Ectodermal cell (in vitro differentiated cells): ENCODE measurements at regions not wholly inside any gene's neighbourhood (a gene's known extent, or its start where the extent isn't known, plus 50 kb on each side); places are given as distances from the start of the nearest gene placed in this dataset.

ENCODE experiments used
- H3K27ac ChIP-seq: 2 replicates; pipeline ENCODE4 v1.7.0; 2013; ENCODE audit warnings: mild to moderate bottlenecking, low read depth, low read length; ENCODE audit not compliant: insufficient read depth, poor library complexity, severe bottlenecking
- H3K27me3 ChIP-seq: 2 replicates; pipeline ENCODE4 v1.7.0; 2013; ENCODE audit warnings: mild to moderate bottlenecking, low read length; ENCODE audit not compliant: insufficient read depth, control insufficient read depth, poor library complexity, severe bottlenecking
- H3K36me3 ChIP-seq: one replicate; pipeline ENCODE4 v1.7.0; 2013; ENCODE audit warnings: low read length; ENCODE audit not compliant: control insufficient read depth, insufficient read depth
- H3K4me1 ChIP-seq: one replicate; pipeline ENCODE4 v1.7.0; 2013; ENCODE audit warnings: low read length; ENCODE audit not compliant: control insufficient read depth, insufficient read depth
- H3K4me3 ChIP-seq: 2 replicates; pipeline ENCODE4 v1.7.0; 2013; ENCODE audit warnings: low read depth, low read length, control low read depth; ENCODE audit not compliant: insufficient read depth
- H3K9me3 ChIP-seq: 2 replicates; pipeline ENCODE4 v1.7.0; 2013; ENCODE audit warnings: mild to moderate bottlenecking, low read length, moderate library complexity; ENCODE audit not compliant: control insufficient read depth
- WGBS, 2 experiments: methylation state at CpG; one replicate each; pipeline ENCODE4 v1.1.7; 2013; ENCODE audit warnings: missing lambda C conversion rate in 2 of 2; 5-methylcytosine and 5-hydroxymethylcytosine counted together

GRCh38 chr5:175378444-175379028 is 65.4 kb downstream of the DRD1 start:
- Histone ChIP-seq H3K4me1 (no peaks in the 10 kb centered on the region), H3K36me3 (no peaks in the 10 kb centered on the region), H3K27ac (no peak overlapping the region), H3K4me3 (no peak overlapping the region), H3K9me3 (no peaks in the 10 kb centered on the region), H3K27me3 (no peaks in the 10 kb centered on the region)
- WGBS, 2 experiments, result 86 to 87% methylated on average over 3 to 5 of the region's 5 CpGs

- Histone ChIP-seq H3K27me3 (no peaks in the 10 kb centered on the region), H3K27ac (no peak overlapping the region), H3K9me3 (no peaks in the 10 kb centered on the region), H3K36me3 (no peaks in the 10 kb centered on the region), H3K4me1 (no peaks in the 10 kb centered on the region), H3K4me3 (no peak overlapping the region)
- WGBS, 2 experiments, result 60% methylated on average over 1 of the region's 1 CpG; no CpG with 5 or more reads in 1 of the 2 experiments
Observed at GRCh38 chr5:175377816-175378215, 66.2 kb downstream of the DRD1 start.

- WGBS, 2 experiments, result 87 to 98% methylated on average over 2 of the region's 2 CpGs
- Histone ChIP-seq H3K4me3 (no peak overlapping the region), H3K9me3 (no peaks in the 10 kb centered on the region), H3K27ac (no peak overlapping the region), H3K36me3 (no peaks in the 10 kb centered on the region), H3K27me3 (no peaks in the 10 kb centered on the region), H3K4me1 (no peaks in the 10 kb centered on the region)
Observed at GRCh38 chr5:175374166-175374875, 69.7 kb downstream of the DRD1 start.

GRCh38 chr5:175365866-175366265 is 78.1 kb downstream of the DRD1 start:
- no peaks in the 10 kb centered on the region for H3K36me3 ChIP-seq
- H3K27me3 ChIP-seq, result no peaks in the 10 kb centered on the region
- H3K9me3 ChIP-seq, result no peaks in the 10 kb centered on the region
- H3K4me1 ChIP-seq, result no peaks in the 10 kb centered on the region
- H3K4me3 ChIP-seq, result no peak overlapping the region
- H3K27ac ChIP-seq, result no peak overlapping the region
- 92 to 94% methylated on average over 1 of the region's 1 CpG for WGBS, 2 experiments

GRCh38 chr5:175363300-175363699 is 80.7 kb downstream of the DRD1 start:
- H3K4me1 ChIP-seq, result no peaks in the 10 kb centered on the region
- WGBS, 2 experiments, result 94 to 97% methylated on average over 5 of the region's 5 CpGs

GRCh38 chr5:175357995-175358394 is 86.0 kb downstream of the DRD1 start:
- H3K27me3 ChIP-seq, result no peaks in the 10 kb centered on the region
- H3K36me3 ChIP-seq, result no peaks in the 10 kb centered on the region
- H3K9me3 ChIP-seq, result no peaks in the 10 kb centered on the region
- no peak overlapping the region for H3K4me3 ChIP-seq
- WGBS, 2 experiments, result 90 to 91% methylated on average over 1 of the region's 1 CpG
- H3K27ac ChIP-seq, result no peak overlapping the region
- H3K4me1 ChIP-seq, result no peaks in the 10 kb centered on the region

More at GRCh38 chr5:175363300-175363699, 80.7 kb downstream of the DRD1 start:
- Histone ChIP-seq H3K27me3 (no peaks in the 10 kb centered on the region), H3K27ac (no peak overlapping the region), H3K9me3 (no peaks in the 10 kb centered on the region), H3K4me3 (no peak overlapping the region), H3K36me3 (no peaks in the 10 kb centered on the region)

GRCh38 chr5:175356428-175356827 is 87.6 kb downstream of the DRD1 start:
- Histone ChIP-seq H3K27me3 (no peaks in the 10 kb centered on the region), H3K9me3 (no peaks in the 10 kb centered on the region), H3K4me1 (no peaks in the 10 kb centered on the region), H3K36me3 (no peaks in the 10 kb centered on the region), H3K4me3 (no peak overlapping the region), H3K27ac (no peak overlapping the region)
- WGBS, 2 experiments, result 72 to 81% methylated on average over 9 to 10 of the region's 10 CpGs

GRCh38 chr5:175354964-175355363 is 89.0 kb downstream of the DRD1 start:
- no peaks in the 10 kb centered on the region for H3K36me3 ChIP-seq
- WGBS, 2 experiments, result 97% methylated on average over 8 of the region's 8 CpGs
- H3K4me3 ChIP-seq, result no peak overlapping the region
- no peaks in the 10 kb centered on the region for H3K27me3 ChIP-seq
- no peak overlapping the region for H3K27ac ChIP-seq
- H3K9me3 ChIP-seq, result no peaks in the 10 kb centered on the region
- no peaks in the 10 kb centered on the region for H3K4me1 ChIP-seq

GRCh38 chr5:175353926-175354325 is 90.1 kb downstream of the DRD1 start:
- Histone ChIP-seq H3K9me3 (no peaks in the 10 kb centered on the region), H3K36me3 (no peaks in the 10 kb centered on the region), H3K27me3 (no peaks in the 10 kb centered on the region), H3K27ac (no peak overlapping the region), H3K4me3 (no peak overlapping the region), H3K4me1 (no peaks in the 10 kb centered on the region)
- 89 to 100% methylated on average over 2 of the region's 2 CpGs for WGBS, 2 experiments

- no peaks in the 10 kb centered on the region for H3K4me1 ChIP-seq
- 86 to 91% methylated on average over 7 of the region's 7 CpGs for WGBS, 2 experiments
- no peak overlapping the region for H3K4me3 ChIP-seq
Observed at GRCh38 chr5:175351897-175352590, 91.9 kb downstream of the DRD1 start.

More at GRCh38 chr5:175351897-175352590, 91.9 kb downstream of the DRD1 start:
- H3K27me3 ChIP-seq, result no peaks in the 10 kb centered on the region
- H3K9me3 ChIP-seq, result no peaks in the 10 kb centered on the region
- no peaks in the 10 kb centered on the region for H3K36me3 ChIP-seq
- no peak overlapping the region for H3K27ac ChIP-seq
